ENCODE measurements at regions not wholly inside any gene's neighbourhood (a gene's known extent, or its start where the extent isn't known, plus 50 kb on each side); places are given as distances from the start of the nearest gene placed in this dataset.

DNA sequence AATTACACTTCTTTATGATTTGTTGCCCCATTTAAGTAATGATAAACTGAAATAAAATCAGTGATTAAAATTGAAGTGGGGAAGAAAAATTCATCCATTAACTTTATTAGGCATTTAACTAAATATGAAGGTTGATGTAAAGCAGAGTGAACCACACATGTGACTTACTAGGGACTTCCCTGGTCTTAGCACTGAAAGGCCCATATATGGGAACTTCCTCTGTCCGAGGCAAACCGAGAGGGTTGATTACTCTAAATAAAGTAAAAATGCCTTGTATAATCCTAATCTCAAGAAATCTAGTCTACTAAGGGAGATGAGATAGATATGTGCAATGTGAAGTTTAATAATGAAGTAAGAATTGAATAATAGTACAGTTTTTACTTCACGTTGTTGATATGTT lies 403.9 kb upstream of the RPS6KA3 start:
- TF ChIP-seq, protein P1, sequence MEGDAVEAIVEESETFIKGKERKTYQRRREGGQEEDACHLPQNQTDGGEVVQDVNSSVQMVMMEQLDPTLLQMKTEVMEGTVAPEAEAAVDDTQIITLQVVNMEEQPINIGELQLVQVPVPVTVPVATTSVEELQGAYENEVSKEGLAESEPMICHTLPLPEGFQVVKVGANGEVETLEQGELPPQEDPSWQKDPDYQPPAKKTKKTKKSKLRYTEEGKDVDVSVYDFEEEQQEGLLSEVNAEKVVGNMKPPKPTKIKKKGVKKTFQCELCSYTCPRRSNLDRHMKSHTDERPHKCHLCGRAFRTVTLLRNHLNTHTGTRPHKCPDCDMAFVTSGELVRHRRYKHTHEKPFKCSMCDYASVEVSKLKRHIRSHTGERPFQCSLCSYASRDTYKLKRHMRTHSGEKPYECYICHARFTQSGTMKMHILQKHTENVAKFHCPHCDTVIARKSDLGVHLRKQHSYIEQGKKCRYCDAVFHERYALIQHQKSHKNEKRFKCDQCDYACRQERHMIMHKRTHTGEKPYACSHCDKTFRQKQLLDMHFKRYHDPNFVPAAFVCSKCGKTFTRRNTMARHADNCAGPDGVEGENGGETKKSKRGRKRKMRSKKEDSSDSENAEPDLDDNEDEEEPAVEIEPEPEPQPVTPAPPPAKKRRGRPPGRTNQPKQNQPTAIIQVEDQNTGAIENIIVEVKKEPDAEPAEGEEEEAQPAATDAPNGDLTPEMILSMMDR (conservative IDR thresholded peaks at IDR 0.05; ENCODE audit: low read length) = no peak
- no peak for TF ChIP-seq EZH2phosphoT487 (IDR thresholded peaks at IDR 0.05; ENCODE audit: borderline replicate concordance)
